ENCODE measurements at regions not wholly inside any gene's neighbourhood (a gene's known extent, or its start where the extent isn't known, plus 50 kb on each side); places are given as distances from the start of the nearest gene placed in this dataset.

GRCh38 chr12:114926341-114926740, 242.4 kb upstream of the TBX3 start:
- DNase-seq = no peak

DNA sequence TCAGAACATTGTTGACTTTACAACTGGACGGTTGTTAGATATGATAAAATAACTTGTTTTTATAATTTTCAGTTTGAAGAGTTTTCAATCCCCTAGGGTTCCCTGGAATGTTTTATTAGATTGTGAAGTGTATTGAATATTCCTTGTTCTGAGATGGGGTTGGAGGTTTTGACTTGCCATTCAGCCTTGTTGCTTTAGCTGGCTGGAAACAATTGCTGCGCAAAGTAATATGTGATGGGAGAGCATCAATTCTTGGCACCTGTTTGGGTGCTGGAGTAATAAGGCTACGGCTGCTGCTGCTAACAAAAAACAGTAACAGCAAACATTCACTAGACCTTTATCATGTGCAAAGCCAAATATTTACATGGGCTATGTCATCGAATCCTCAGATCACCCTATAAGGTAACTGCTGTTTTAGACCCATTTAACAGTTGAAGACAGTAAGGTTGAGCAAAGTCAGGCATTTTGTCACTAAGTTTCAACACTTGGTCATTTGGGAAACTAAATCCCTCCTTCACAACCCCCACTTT, 241.0 kb upstream of the TBX3 start:
- DNase-seq = no peak

DNA sequence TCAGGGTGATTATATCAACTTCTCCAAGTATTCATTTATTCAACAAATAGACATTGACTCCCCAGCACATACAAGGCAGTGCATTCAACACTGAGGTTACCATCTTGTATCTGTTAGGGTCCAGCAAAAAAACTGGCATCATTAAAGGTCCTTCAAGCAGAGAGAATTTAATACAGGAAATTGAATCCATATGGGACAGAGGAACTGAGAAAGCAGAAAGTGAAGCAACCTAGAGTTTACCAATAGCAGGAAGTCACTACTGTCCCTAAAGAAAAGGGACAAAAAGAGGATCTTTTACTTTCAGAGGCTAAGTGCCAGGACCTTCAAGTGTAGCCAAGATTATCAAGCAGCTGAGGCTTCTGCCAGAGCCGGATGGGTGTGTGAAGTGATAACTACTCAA, 237.8 kb upstream of the TBX3 start:
- no peak for DNase-seq

- DNase-seq = no peak
These were observed 237.0 kb upstream of the TBX3 start for GRCh38 chr12:114920771-114921554.

DNA sequence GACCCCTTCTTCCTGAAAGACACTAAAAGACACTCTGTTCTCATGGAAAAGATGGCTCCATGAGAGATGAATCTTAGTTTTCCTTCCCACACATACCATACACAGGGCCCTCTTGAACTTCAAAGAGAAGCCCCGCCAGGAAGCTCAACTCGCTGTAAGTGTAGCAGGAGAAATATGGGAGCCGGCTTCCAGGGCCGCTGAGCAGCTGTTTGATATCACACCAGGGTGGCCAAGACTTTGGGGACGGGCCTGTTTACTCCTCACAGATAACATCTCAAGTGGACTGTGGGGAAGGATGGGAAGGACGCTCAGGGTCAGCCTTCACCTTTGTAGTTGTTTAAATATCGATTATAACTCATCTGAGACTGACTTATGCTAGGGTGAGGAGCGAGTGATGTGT, 235.5 kb upstream of the TBX3 start:
- DNase-seq = no peak

GRCh38 chr12:114918535-114919233, 234.7 kb upstream of the TBX3 start:
- DNase-seq = no peak

GRCh38 chr12:114917953-114918352, 234.0 kb upstream of the TBX3 start:
- DNase-seq = no peak

DNA sequence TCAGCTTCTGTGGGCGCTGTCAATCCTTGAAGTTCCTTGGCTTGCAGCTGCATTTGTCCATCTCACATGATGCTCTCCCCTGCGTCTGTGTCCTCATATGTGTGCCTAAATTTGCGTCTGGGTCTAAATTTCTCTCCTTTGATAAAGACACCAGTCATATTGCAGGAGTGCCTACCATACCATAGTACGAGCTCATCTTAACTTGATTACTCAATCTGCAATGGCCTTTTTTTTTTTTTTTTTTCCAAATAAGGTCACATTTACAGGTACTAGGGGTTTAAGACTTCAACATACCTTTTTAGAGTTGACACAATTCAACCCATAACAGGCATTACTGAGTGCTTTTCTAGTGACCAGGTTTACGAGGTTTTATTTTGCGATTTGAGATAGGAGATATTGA, 233.3 kb upstream of the TBX3 start:
- DNase-seq = no peak

- no peak for DNase-seq
These were observed 232.6 kb upstream of the TBX3 start for GRCh38 chr12:114916541-114916940.

- no peak for DNase-seq
These were observed 232.1 kb upstream of the TBX3 start for GRCh38 chr12:114916124-114916523.

- DNase-seq = no peak
These were observed 230.2 kb upstream of the TBX3 start for GRCh38 chr12:114913871-114914801.

- DNase-seq = no peak
These were observed 228.8 kb upstream of the TBX3 start for GRCh38 chr12:114912811-114913210.

DNA sequence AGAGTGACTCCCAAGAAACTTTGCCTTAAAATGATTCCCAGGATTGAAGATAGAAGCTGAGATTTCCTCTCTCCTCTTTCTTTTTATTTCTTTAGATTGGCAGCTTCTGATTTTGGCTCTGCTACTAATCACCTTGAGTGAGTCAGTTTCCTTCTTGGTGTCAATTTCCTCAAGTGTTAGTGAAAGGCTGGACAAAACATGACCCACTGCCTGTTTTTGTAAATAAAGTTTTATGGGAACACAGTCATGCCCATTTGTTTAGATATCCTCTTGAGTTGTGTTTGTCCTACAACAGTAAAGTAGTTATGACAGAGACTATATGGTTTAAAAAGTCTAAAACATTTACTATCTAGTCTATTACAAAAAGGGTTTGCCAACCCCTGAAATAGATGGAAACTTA, 227.2 kb upstream of the TBX3 start:
- DNase-seq = no peak

- DNase-seq = no peak
These were observed 220.5 kb upstream of the TBX3 start for GRCh38 chr12:114904254-114905003.

DNA sequence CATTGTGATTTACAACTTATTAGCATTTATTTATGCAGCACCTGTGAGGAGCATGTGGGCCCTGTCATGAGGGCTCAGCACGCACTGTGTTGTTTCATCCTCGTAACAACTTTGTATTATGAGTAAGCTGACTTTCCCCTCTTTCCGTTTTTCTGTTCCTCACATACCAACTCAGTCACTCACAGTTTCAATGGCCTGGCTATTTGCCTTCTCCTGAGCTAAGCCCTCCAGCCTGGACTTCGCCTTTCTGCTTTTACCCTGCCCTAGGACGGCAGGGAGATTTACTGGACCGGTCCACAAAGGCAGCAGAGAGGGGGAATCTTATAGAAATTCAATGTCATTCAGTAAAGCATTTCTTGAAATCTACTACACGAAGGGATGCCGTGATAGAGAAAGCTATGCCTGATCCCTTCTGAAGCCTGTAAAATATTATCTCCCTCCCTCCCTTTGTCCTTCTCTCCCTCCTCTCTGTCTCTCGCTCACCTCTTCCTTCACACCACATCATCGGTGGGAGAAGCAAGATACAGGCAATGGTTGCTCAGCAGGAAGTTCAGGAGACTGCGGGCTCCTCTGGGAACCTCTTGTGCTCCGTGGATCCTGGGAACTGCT, 219.2 kb upstream of the TBX3 start:
- no peak for DNase-seq

DNA sequence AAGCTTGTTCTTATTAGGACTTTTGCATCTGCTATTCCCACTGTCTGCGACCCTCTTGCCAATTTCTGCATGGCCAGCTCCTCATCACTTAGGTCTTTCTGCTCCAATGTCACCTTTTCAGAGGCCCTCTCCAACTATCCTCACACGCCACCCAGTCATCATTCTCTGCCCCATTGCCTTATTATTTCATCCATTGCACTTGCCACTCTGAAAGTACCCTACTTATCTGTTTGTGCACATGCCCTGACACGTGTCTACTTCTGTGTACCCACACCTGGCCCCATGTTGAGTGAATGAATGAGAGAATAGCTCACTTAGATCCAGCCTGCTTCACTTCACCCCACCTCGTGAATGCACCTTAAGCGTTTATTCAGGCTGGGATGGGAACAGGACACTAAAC, 218.7 kb upstream of the TBX3 start:
- no peak for DNase-seq

- DNase-seq = no peak
These were observed 217.3 kb upstream of the TBX3 start for GRCh38 chr12:114901316-114901715.

DNA sequence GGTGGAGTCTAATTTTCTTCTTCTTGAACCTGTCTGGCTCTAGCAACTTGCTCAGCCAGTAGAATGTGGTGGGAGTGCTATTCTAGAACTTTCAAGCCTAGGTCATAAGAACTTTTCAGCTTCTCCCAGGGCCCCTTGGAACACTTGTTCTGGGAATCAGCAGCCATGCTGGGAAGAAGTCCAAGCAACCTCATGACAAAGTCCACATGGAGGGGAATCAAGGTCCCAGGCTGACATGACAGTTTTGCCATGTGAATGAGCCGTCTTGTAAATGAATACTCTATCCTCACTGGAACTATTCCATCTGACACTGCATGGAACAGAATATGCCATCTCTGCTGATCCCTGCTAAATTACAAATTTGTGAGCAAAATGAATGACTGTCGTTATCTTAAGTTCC, 214.2 kb upstream of the TBX3 start:
- DNase-seq = no peak

DNA sequence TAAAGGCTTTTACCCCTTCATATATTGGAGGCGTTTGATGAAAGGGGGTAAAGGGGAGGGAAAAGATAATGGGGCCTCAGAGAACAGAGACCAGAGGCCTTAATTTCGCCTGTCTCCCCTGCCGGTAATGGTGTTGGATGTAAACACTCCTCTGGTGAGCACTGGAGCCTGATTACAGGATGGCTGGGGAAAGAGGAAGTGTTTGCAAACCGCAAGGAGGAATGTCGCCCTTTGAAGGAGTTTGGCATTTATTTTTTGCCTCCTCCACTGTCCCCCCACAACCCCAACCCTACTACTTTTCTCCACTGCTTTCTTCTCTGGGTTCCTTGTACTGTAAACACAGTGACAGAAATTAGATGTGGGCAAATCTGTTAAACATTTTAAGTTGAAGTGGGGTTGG, 211.9 kb upstream of the TBX3 start:
- no peak for DNase-seq

GRCh38 chr12:114895081-114895480, 211.1 kb upstream of the TBX3 start:
- DNase-seq = no peak

DNA sequence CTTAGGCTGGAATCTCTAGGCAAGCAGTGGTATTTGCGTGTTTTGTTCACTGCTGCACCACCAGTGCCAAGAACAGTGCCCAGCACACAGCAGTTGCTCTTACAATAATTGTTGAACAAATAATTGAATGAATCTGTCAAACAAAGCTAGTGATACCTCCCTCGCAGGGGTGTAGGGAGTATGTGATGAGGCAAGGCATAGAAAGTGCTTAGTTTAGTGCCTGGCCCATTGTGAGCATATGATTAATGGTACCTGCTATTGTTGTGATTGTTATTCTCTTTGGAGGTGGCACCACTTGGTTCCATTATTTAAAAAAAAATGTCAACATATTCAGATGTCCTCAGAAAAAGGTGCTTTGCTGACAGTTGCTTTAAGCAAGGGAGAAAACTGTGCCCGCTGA, 210.1 kb upstream of the TBX3 start:
- no peak for DNase-seq
